ENCODE measurements at regions not wholly inside any gene's neighbourhood (a gene's known extent, or its start where the extent isn't known, plus 50 kb on each side); places are given as distances from the start of the nearest gene placed in this dataset.

DNA sequence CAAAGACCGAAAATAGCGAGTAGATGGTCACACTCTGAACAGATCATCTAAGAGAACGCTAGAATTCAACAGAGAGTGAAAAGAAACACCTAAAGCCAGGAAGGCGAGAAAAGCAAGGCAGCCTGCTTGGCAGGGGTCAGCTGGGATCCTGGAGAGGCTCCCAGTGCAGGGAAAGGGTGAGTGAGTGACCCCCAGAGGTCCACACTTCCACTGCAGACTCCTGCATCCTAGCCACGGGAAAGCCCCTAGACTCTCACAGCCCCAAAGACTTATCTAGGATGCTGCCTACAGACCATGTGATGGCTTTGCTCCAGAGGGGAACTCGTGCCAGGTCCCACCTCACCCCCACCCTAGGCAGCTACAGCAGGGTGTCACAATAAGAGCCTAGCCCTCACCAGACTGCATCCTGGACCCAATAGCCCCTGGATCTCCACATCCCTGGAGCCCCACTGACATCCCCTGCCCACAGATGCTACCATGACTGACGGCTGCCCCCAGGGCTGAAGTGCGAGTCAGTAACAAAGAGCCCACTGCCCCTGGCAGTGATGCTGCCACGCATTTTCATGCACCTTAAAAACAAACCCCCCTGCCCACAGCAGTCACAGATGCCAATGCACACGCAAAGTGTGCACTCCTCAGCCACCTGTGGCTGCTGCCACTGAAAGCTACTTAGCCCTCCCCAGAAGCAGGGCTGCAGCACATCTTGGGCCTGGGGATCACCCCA is 62.2 kb downstream of the PSMG1 start:
- Histone ChIP-seq H3K4me1 (ENCODE audit: control insufficient read depth in 2 of 3, insufficient read depth in 2 of 3, low read depth in 1 of 3, low read length in 3 of 3) (peaks cover 0 to 4% (median 0%) of the 10 kb centered on the region in 3 donors), H3K27ac (ENCODE audit: low read depth in 2 of 2, low read length in 2 of 2) (no peak overlapping the region), H3K27me3 (ENCODE audit: control insufficient read depth, insufficient read depth, low read length) (no peaks in the 10 kb centered on the region), H3K9ac (ENCODE audit: low read length in 3 of 3) (no peak overlapping the region), H3K4me3 (ENCODE audit: low read length in 3 of 3) (no peak overlapping the region), H3K36me3 (ENCODE audit: control insufficient read depth in 2 of 3, insufficient read depth in 3 of 3, low read length in 3 of 3) (no peaks in the 10 kb centered on the region), H3K9me3 (ENCODE audit: control insufficient read depth in 2 of 3, insufficient read depth in 1 of 3, low read length in 3 of 3) (peaks cover 0 to 5% (median 0%) of the 10 kb centered on the region in 3 donors)
- intact Hi-C loops (cut with DNase I), result no loop called here
- FAIRE-seq (no peak), DNase-seq (no peak)
- no peak for TF ChIP-seq CTCF (IDR thresholded peaks at IDR 0.05; ENCODE audit: borderline replicate concordance, extremely low read depth, insufficient read depth)

- Histone ChIP-seq H3K36me3 (ENCODE audit: control insufficient read depth in 2 of 3, insufficient read depth in 3 of 3, low read length in 3 of 3) (no peaks in the 10 kb centered on the region), H3K9ac (ENCODE audit: low read length in 3 of 3) (no peak overlapping the region), H3K9me3 (ENCODE audit: control insufficient read depth in 2 of 3, insufficient read depth in 1 of 3, low read length in 3 of 3) (peaks cover 0 to 5% (median 0%) of the 10 kb centered on the region in 3 donors), H3K27me3 (ENCODE audit: control insufficient read depth, insufficient read depth, low read length) (no peaks in the 10 kb centered on the region), H3K27ac (ENCODE audit: low read depth in 2 of 2, low read length in 2 of 2) (peak overlapping the region in 1 of 2 donors; percentile 7), H3K4me1 (ENCODE audit: control insufficient read depth in 2 of 3, insufficient read depth in 2 of 3, low read depth in 1 of 3, low read length in 3 of 3) (no peaks in the 10 kb centered on the region), H3K4me3 (ENCODE audit: low read length in 3 of 3) (no peak overlapping the region)
- no peak for TF ChIP-seq CTCF (IDR thresholded peaks at IDR 0.05; ENCODE audit: borderline replicate concordance, extremely low read depth, insufficient read depth)
- intact Hi-C loops (cut with DNase I), result no loop called here
- no peak for DNase-seq
- FAIRE-seq, result no peak
Observed at GRCh38 chr21:39119891-39120290, 63.4 kb downstream of the PSMG1 start.

DNA sequence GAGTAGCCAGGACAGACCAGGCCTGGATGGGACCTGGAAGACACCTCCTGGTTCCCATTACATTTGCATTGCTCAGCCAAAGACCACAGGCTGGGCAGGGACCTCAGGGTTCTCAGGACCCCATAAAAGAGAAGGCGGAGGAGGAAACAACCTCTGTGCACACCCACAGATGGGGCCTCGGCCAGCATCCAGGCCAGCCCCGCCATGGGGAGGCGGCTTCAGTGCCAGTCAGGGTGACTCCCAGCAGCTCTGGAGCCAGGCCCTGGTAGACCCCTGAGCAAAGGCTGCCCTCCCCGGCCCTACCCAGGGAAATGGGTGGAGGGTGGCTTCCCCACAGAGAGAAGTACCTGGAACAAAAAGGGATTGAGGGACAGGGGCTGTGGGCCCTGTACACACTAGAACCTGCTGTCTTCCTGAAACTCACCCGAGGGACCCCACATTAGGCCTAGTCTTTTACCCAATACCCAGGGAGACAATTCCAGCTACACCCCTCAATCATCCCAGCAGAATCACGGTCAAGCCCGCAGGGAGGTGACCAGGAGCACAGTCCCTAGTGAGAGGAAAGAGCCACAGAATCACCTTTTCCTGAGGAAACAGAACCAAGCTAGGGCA is 64.5 kb downstream of the PSMG1 start:
- Histone ChIP-seq H3K9me3 (ENCODE audit: control insufficient read depth in 2 of 3, insufficient read depth in 1 of 3, low read length in 3 of 3) (peaks cover 0 to 5% (median 0%) of the 10 kb centered on the region in 3 donors), H3K4me1 (ENCODE audit: control insufficient read depth in 2 of 3, insufficient read depth in 2 of 3, low read depth in 1 of 3, low read length in 3 of 3) (no peaks in the 10 kb centered on the region), H3K9ac (ENCODE audit: low read length in 3 of 3) (no peak overlapping the region), H3K27ac (ENCODE audit: low read depth in 2 of 2, low read length in 2 of 2) (no peak overlapping the region), H3K36me3 (ENCODE audit: control insufficient read depth in 2 of 3, insufficient read depth in 3 of 3, low read length in 3 of 3) (no peaks in the 10 kb centered on the region), H3K27me3 (ENCODE audit: control insufficient read depth, insufficient read depth, low read length) (no peaks in the 10 kb centered on the region), H3K4me3 (ENCODE audit: low read length in 3 of 3) (no peak overlapping the region)
- TF ChIP-seq CTCF (IDR thresholded peaks at IDR 0.05; ENCODE audit: borderline replicate concordance, extremely low read depth, insufficient read depth), result no peak
- FAIRE-seq (no peak), DNase-seq (no peak)
- intact Hi-C loops (cut with DNase I), result no loop called here

All from kidney (tissue), 13 donors.